CD4-positive, alpha-beta T cell (primary cell): ENCODE measurements at regions not wholly inside any gene's neighbourhood (a gene's known extent, or its start where the extent isn't known, plus 50 kb on each side); places are given as distances from the start of the nearest gene placed in this dataset.

Experiments
- ATAC-seq: fragments of 200-7000 bp; cut with Tn5 transposase; one replicate; pipeline ENCODE4 v1.10.0; 2022; ENCODE audit warnings: mild to moderate bottlenecking; ENCODE audit not compliant: poor library complexity
- CTCF ChIA-PET: fragments of 350-600 bp; sonication (Branson Sonifier 250); formaldehyde crosslinking; loops from one replicate; lab custom pipeline; 2021; ENCODE audit warnings: antibody characterized with exemption, inconsistent platforms; lab: Charles Lee
- POLR2A ChIA-PET: fragments of 350-600 bp; sonication (Branson Sonifier 250); formaldehyde crosslinking; loops from one replicate; lab custom pipeline; 2021; ENCODE audit warnings: antibody characterized with exemption, inconsistent platforms; lab: Charles Lee
- DNase-seq, 14 experiments: peaks; one replicate each; pipeline ENCODE4 v3.0.0-alpha.2; 2013 to 2020; ENCODE audit warnings: mixed read lengths in 2 of 14
- H3K27ac ChIP-seq, 2 donors: one replicate each; pipeline versions ENCODE4 v1.5.1 to v1.7.0; 2013; ENCODE audit warnings: low read length in 2 of 2, low read depth in 1 of 2, mild to moderate bottlenecking in 1 of 2
- H3K27me3 ChIP-seq, 2 experiments: 1 replicate in 1 of 2; 2 replicates in 1 of 2; pipeline versions ENCODE4 v1.6.1 to v1.7.0; 2013; ENCODE audit warnings: low read length in 2 of 2, control low read depth in 1 of 2, mild to moderate bottlenecking in 1 of 2, moderate library complexity in 1 of 2; ENCODE audit not compliant: insufficient read depth in 2 of 2, control insufficient read depth in 1 of 2
- H3K36me3 ChIP-seq: one replicate; pipeline ENCODE4 v1.6.1; 2013; ENCODE audit warnings: low read length, control low read depth; ENCODE audit not compliant: insufficient read depth
- H3K4me1 ChIP-seq: one replicate; pipeline ENCODE4 v1.6.1; 2013; ENCODE audit warnings: low read length, control low read depth; ENCODE audit not compliant: insufficient read depth
- H3K4me3 ChIP-seq: one replicate; pipeline ENCODE4 v1.5.1; 2013; ENCODE audit warnings: mild to moderate bottlenecking, low read length, moderate library complexity
- H3K9me3 ChIP-seq, 2 experiments: 1 replicate in 1 of 2; 2 replicates in 1 of 2; pipeline versions ENCODE4 v1.6.1 to v1.7.0; 2013; ENCODE audit warnings: low read length in 2 of 2, mild to moderate bottlenecking in 2 of 2, control low read depth in 1 of 2, moderate library complexity in 1 of 2; ENCODE audit not compliant: control insufficient read depth in 1 of 2, insufficient read depth in 1 of 2
- H3K27ac Mint-ChIP-seq: one replicate; pipeline ENCODE4 v1.8.0; 2020; ENCODE audit warnings: mixed read lengths
- H3K27me3 Mint-ChIP-seq: one replicate; pipeline ENCODE4 v1.8.0; 2021; ENCODE audit warnings: mixed read lengths
- H3K36me3 Mint-ChIP-seq: one replicate; pipeline ENCODE4 v1.8.0; 2021; ENCODE audit warnings: low read depth, mixed read lengths
- H3K4me1 Mint-ChIP-seq: one replicate; pipeline ENCODE4 v1.8.0; 2021; ENCODE audit warnings: low read depth, mixed read lengths
- H3K4me3 Mint-ChIP-seq: one replicate; pipeline ENCODE4 v1.8.0; 2020; ENCODE audit warnings: mild to moderate bottlenecking, mixed read lengths
- H3K9me3 Mint-ChIP-seq: one replicate; pipeline ENCODE4 v1.8.0; 2020; ENCODE audit warnings: mixed read lengths
- intact Hi-C, 2 experiments: fragments of 100-400 bp; cut with DNase I in 1 of 2; cut with micrococcal nuclease in 1 of 2; formaldehyde crosslinking; loops; one replicate each; pipeline versions ENCODE4 v1.15.1 to v1.9.0; 2023 to 2025; cut with DNase I, micrococcal nuclease
- TF ChIP-seq, protein P1 (sequence below): fragments of 200-600 bp; IDR thresholded peaks from one replicate; pipeline ENCODE4 v1.8.0; 2022; ENCODE audit warnings: antibody characterized with exemption, mild to moderate bottlenecking

DNA sequence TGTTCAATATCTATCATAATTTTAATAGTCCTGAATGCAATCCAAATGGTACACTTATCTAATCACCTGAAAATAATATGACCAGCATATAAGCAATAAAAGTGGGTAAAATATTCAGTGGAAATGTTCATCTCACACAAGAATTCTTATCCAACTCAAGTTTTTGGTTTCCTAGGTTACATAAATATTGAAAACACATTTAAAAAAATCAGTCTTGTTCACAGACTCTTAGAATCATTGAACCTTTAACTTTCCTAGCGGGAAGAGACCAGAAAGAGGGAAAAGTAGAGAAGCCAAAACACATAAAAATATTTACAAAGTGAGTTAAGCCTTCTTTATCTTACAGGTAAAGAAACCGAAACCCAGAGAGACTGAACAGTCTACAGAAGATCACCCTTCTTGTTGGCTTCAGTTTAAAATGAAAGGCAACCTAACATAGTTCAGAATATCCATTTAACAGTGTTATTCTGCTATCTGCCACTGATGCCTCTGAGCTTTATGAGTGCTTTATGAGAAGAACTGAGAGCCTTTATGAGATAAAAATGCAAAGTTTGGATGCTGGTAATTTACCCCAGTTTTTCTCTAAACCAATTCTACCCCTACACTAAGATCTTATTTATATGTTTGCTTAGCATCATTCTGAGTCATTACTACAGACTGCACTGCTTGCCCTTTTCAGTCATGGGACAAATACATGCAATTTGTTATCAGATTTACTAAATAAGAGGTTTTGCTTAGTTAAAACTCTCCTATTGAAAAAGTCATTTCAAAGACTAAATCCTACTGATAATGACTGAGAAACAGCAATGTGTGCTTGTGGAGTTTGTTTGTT, 453.3 kb upstream of the INTU start:
- H3K9me3 Mint-ChIP-seq, result no peaks in the 10 kb centered on the region
- DNase-seq, result no peak
- no peak overlapping the region for H3K27ac ChIP-seq
- no peaks in the 10 kb centered on the region for H3K36me3 Mint-ChIP-seq
- no peak for ATAC-seq
- intact Hi-C loops, result no loop called here
- H3K4me3 ChIP-seq, result no peak overlapping the region
- POLR2A ChIA-PET, result no interaction called here
- no peaks in the 10 kb centered on the region for H3K27me3 ChIP-seq
- no peaks in the 10 kb centered on the region for H3K36me3 ChIP-seq
- H3K27ac Mint-ChIP-seq, result no peak overlapping the region
- H3K9me3 ChIP-seq, result no peaks in the 10 kb centered on the region
- no peaks in the 10 kb centered on the region for H3K27me3 Mint-ChIP-seq
- no peak overlapping the region for H3K4me3 Mint-ChIP-seq
- CTCF ChIA-PET, result no interaction called here
- TF ChIP-seq, protein P1, sequence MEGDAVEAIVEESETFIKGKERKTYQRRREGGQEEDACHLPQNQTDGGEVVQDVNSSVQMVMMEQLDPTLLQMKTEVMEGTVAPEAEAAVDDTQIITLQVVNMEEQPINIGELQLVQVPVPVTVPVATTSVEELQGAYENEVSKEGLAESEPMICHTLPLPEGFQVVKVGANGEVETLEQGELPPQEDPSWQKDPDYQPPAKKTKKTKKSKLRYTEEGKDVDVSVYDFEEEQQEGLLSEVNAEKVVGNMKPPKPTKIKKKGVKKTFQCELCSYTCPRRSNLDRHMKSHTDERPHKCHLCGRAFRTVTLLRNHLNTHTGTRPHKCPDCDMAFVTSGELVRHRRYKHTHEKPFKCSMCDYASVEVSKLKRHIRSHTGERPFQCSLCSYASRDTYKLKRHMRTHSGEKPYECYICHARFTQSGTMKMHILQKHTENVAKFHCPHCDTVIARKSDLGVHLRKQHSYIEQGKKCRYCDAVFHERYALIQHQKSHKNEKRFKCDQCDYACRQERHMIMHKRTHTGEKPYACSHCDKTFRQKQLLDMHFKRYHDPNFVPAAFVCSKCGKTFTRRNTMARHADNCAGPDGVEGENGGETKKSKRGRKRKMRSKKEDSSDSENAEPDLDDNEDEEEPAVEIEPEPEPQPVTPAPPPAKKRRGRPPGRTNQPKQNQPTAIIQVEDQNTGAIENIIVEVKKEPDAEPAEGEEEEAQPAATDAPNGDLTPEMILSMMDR, result no peak
- H3K4me1 ChIP-seq, result no peaks in the 10 kb centered on the region
- H3K4me1 Mint-ChIP-seq, result no peaks in the 10 kb centered on the region

DNA sequence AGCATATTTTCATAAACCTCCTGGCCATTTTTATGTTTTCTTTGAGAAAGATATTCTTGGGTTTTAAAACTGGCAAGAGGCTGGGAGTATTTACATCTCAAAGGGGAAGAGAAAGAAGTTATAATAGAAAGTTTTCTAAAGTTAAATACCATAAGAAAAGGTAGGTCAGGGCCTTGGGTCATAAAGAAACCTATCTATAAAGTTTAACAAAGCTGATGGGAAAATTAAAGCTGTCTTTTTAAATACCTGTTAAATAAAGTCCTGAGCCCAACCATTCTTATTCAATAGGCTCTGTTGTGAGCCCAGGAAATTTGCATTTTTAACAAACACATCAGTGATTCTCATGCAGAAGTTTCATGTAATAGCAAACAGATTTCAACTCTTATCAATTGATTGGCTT, 451.8 kb upstream of the INTU start:
- no peak overlapping the region for H3K4me3 ChIP-seq
- no peaks in the 10 kb centered on the region for H3K36me3 ChIP-seq
- no peak for ATAC-seq
- Mint-ChIP-seq H3K27ac (no peak overlapping the region), H3K4me3 (no peak overlapping the region), H3K36me3 (no peaks in the 10 kb centered on the region), H3K27me3 (no peaks in the 10 kb centered on the region), H3K4me1 (no peaks in the 10 kb centered on the region), H3K9me3 (no peaks in the 10 kb centered on the region)
- H3K27me3 ChIP-seq, result no peaks in the 10 kb centered on the region
- peaks cover 0 to 4% of the 10 kb centered on the region in 2 experiments for H3K9me3 ChIP-seq
- no peak for DNase-seq
- POLR2A ChIA-PET, result no interaction called here
- no peaks in the 10 kb centered on the region for H3K4me1 ChIP-seq
- CTCF ChIA-PET, result no interaction called here
- intact Hi-C loops, result no loop called here
- no peak overlapping the region for H3K27ac ChIP-seq
- TF ChIP-seq, protein P1, result no peak

GRCh38 chr4:127182687-127183086, 450.1 kb upstream of the INTU start:
- Histone ChIP-seq H3K36me3 (no peaks in the 10 kb centered on the region), H3K4me3 (no peak overlapping the region), H3K9me3 (peaks cover 0 to 4% of the 10 kb centered on the region in 2 experiments), H3K4me1 (no peaks in the 10 kb centered on the region), H3K27me3 (no peaks in the 10 kb centered on the region), H3K27ac (no peak overlapping the region)
- H3K27me3 Mint-ChIP-seq, result no peaks in the 10 kb centered on the region
- TF ChIP-seq, protein P1, result no peak
- ATAC-seq, result no peak
- ChIA-PET POLR2A (no interaction called here), CTCF (no interaction called here)
- H3K27ac Mint-ChIP-seq, result no peak overlapping the region
- H3K4me1 Mint-ChIP-seq, result no peaks in the 10 kb centered on the region
- no peak for DNase-seq
- no peaks in the 10 kb centered on the region for H3K9me3 Mint-ChIP-seq
- intact Hi-C loops, result no loop called here
- no peaks in the 10 kb centered on the region for H3K36me3 Mint-ChIP-seq
- H3K4me3 Mint-ChIP-seq, result no peak overlapping the region
